ENCODE measurements at regions not wholly inside any gene's neighbourhood (a gene's known extent, or its start where the extent isn't known, plus 50 kb on each side); places are given as distances from the start of the nearest gene placed in this dataset.

- Mint-ChIP-seq H3K27me3 (ENCODE audit: insufficient read depth, unreplicated experiment) (peaks cover 44% of the 10 kb centered on the region), H3K36me3 (ENCODE audit: insufficient read depth, unreplicated experiment) (peaks cover 7% of the 10 kb centered on the region), H3K9me3 (ENCODE audit: unreplicated experiment) (peaks cover 7% of the 10 kb centered on the region), H3K4me3 (ENCODE audit: unreplicated experiment) (no peak overlapping the region), H3K27ac (ENCODE audit: low read depth, unreplicated experiment) (no peak overlapping the region), H3K4me1 (ENCODE audit: insufficient read depth, unreplicated experiment) (no peaks in the 10 kb centered on the region)
- intact Hi-C loops (cut with micrococcal nuclease) = no loop called here
- no peak for DNase-seq (ENCODE audit: unreplicated experiment)
- POLR2A ChIA-PET = interaction anchor here (0.7 kb wide), 1 partner anchor 1178 kb away, joined by 3 read pairs; no protein-coding TSS in a partner anchor
- no TSS peak for BruUV-seq (replicated peaks)
- no peak for TF ChIP-seq CTCF (IDR thresholded peaks at IDR 0.05; ENCODE audit: unreplicated experiment)
- CTCF ChIA-PET = interaction anchor here (1.1 kb wide), 1 partner anchor 38 kb away, joined by 4 read pairs; no protein-coding TSS in a partner anchor
Observed at GRCh38 chr11:15371533-15371932, 256.8 kb downstream of the INSC start.

DNA sequence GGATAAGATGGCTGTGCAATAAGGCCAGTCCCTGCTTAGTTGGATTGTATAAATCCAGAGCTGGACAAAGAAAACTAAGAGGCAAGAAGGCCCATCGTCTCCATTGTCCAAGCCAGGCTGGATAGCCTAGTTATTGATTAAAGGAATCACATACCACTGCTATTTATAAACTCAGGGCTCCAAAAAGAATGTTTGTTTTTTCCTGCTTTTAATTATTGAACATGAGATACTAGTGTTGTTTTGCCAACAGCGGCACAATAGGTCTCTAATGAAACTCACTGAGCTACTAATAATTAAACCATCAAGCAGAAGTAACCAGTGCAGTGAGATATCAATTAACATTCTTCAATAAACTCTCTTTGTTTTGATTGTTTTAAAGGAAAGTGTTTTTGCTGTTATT is 259.7 kb downstream of the INSC start:
- intact Hi-C loops (cut with micrococcal nuclease) = no loop called here
- Mint-ChIP-seq H3K27me3 (ENCODE audit: insufficient read depth, unreplicated experiment) (peaks cover 23% of the 10 kb centered on the region), H3K27ac (ENCODE audit: low read depth, unreplicated experiment) (no peak overlapping the region), H3K36me3 (ENCODE audit: insufficient read depth, unreplicated experiment) (peaks cover 7% of the 10 kb centered on the region), H3K4me1 (ENCODE audit: insufficient read depth, unreplicated experiment) (no peaks in the 10 kb centered on the region), H3K9me3 (ENCODE audit: unreplicated experiment) (peaks cover 7% of the 10 kb centered on the region), H3K4me3 (ENCODE audit: unreplicated experiment) (no peak overlapping the region)
- DNase-seq (ENCODE audit: unreplicated experiment) = no peak
- no peak for TF ChIP-seq CTCF (IDR thresholded peaks at IDR 0.05; ENCODE audit: unreplicated experiment)
- CTCF ChIA-PET = no interaction called here
- BruUV-seq (replicated peaks) = no TSS peak
- POLR2A ChIA-PET = no interaction called here

DNA sequence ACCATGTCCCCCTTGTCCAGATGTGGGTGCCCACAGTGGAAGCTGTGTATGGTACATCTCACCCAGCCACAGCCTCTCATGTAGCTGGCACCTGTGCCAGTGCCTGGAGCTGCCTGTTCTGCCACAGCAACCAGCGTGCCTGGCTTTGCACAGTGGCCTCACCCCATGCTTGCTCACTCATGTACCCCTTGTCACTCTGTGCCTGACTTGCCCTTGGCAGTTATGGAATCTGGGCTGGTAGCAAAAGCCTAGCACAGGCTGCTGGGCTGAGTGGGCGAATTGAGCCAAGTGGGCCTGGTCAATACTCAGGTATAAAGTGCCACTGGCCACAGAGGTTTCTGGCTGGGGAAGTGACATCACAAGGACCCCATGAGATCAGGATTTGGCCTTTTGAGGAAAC is 264.2 kb downstream of the INSC start:
- Mint-ChIP-seq H3K27ac (ENCODE audit: low read depth, unreplicated experiment) (no peak overlapping the region), H3K36me3 (ENCODE audit: insufficient read depth, unreplicated experiment) (no peaks in the 10 kb centered on the region), H3K4me3 (ENCODE audit: unreplicated experiment) (no peak overlapping the region), H3K9me3 (ENCODE audit: unreplicated experiment) (peaks cover 7% of the 10 kb centered on the region), H3K4me1 (ENCODE audit: insufficient read depth, unreplicated experiment) (no peaks in the 10 kb centered on the region), H3K27me3 (ENCODE audit: insufficient read depth, unreplicated experiment) (peaks cover 12% of the 10 kb centered on the region)
- ChIA-PET POLR2A (no interaction called here), CTCF (no interaction called here)
- intact Hi-C loops (cut with micrococcal nuclease) = no loop called here
- TF ChIP-seq CTCF (IDR thresholded peaks at IDR 0.05; ENCODE audit: unreplicated experiment) = no peak
- no TSS peak for BruUV-seq (replicated peaks)
- DNase-seq (ENCODE audit: unreplicated experiment) = no peak

DNA sequence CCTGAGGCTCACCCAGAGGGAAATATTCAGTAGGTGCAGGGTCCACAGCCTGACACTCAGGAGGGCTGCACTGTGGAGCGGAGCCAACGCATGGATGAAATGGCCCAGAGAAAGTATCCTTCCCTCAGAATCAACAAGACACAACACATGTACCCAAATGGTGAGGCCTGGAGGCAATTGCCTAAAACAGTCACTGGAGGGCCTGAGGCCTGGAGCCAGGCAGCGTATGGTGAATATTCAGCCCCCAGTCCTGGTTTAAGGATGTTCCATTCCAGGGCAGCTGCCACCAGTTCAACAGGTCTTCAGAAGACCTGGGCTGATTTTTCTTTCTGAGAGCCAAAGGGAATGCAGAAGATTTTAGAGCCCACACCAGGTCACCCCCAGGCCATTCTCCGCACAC is 264.8 kb downstream of the INSC start:
- Mint-ChIP-seq H3K27ac (ENCODE audit: low read depth, unreplicated experiment) (no peak overlapping the region), H3K36me3 (ENCODE audit: insufficient read depth, unreplicated experiment) (no peaks in the 10 kb centered on the region), H3K4me1 (ENCODE audit: insufficient read depth, unreplicated experiment) (no peaks in the 10 kb centered on the region), H3K27me3 (ENCODE audit: insufficient read depth, unreplicated experiment) (peaks cover 12% of the 10 kb centered on the region), H3K4me3 (ENCODE audit: unreplicated experiment) (no peak overlapping the region), H3K9me3 (ENCODE audit: unreplicated experiment) (peaks cover 7% of the 10 kb centered on the region)
- POLR2A ChIA-PET = no interaction called here
- BruUV-seq (replicated peaks) = no TSS peak
- CTCF ChIA-PET = no interaction called here
- no peak for TF ChIP-seq CTCF (IDR thresholded peaks at IDR 0.05; ENCODE audit: unreplicated experiment)
- no peak for DNase-seq (ENCODE audit: unreplicated experiment)
- intact Hi-C loops (cut with micrococcal nuclease) = no loop called here
